ENCODE measurements at regions not wholly inside any gene's neighbourhood (a gene's known extent, or its start where the extent isn't known, plus 50 kb on each side); places are given as distances from the start of the nearest gene placed in this dataset.
"Not testable (repeated sequence)": the region's sequence is repeated elsewhere in the genome, so short reads cannot be mapped to it uniquely, and the experiment has no call there.

DNA sequence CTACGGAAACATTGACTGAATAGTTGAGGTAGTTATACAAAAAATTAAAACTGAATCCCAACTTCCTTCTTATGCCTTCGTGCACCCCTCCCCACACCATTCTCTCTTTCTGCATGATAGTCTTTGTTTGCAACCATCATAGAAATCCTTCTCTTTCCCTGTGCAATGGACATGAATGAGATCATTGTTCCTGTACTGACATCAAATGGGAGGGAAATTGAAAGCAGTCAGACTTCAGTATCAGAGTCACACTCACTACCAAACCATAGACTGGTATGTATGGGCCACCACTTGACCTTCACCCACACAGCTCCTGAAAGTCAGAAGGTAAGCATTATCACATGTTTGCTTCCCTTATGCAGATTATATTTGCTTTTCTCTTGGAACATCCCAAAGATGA, 782.8 kb downstream of the BCL11A start:
- FAIRE-seq, result no peak

GRCh38 chr2:59761966-59762365, 791.5 kb downstream of the BCL11A start:
- no peak for FAIRE-seq

DNA sequence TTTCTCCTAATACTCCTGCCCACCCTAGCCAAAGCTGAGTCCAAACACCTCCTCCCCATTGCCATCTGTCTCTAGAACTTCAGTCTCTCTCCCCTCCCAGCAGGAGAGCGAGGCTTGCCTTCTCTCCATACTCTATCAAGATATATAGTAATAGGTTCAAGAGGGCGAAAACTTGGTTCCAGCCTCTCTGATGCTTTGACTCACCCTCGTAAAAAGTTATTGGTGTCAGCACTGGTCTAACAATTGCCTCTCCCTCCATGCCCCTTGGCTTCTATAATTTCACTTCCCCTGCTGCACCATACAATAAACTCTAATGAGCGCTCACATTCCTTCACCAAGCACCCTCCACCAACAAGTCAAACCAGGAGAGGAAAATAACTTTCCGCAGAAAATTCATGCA, 797.3 kb downstream of the BCL11A start:
- no peak for FAIRE-seq

GRCh38 chr2:59754011-59754735, 799.3 kb downstream of the BCL11A start:
- FAIRE-seq, result no peak

DNA sequence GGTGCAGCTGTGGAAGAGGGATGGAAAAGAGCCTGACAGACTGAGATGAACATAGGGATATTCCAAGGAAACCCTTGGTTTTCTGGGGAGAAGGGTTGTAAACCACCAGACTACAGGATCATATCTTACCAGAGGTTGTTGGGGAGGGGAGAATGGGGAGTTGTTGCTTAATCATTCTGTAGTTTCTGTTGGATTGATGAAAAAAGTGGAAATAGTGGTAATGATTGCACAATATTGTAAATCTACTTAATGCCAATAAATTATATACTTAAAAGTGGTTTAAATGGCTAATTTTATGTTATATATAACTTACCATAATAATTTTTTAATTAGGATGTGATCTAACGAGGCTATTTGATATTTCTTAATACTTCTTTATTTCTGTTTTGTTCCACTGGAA, 800.9 kb downstream of the BCL11A start:
- FAIRE-seq, result no peak

GRCh38 chr2:59752071-59752470, 801.4 kb downstream of the BCL11A start:
- no peak for FAIRE-seq

GRCh38 chr2:59751214-59751613, 802.2 kb downstream of the BCL11A start:
- FAIRE-seq, result not testable (repeated sequence)

DNA sequence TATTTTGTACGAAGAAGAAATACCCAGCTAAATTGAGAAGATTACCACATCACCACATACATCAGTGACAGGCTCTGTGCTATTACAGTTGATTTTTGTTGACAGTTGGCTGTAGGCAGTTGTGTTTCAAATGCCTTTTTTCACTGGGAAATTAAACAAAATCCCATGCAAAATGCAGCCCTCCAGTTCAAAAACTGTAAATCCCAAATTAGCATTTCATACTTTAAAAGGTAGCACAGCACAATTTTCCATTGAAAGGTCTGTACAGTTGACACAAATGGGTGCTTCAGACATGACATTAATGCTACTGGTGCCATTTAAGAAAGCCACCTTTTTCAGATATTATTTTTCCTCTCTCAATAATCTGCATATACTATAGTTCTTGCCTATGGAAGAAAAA, 807.2 kb downstream of the BCL11A start:
- no peak for FAIRE-seq

- FAIRE-seq, result no peak
Observed at GRCh38 chr2:59745085-59745484, 808.4 kb downstream of the BCL11A start.

DNA sequence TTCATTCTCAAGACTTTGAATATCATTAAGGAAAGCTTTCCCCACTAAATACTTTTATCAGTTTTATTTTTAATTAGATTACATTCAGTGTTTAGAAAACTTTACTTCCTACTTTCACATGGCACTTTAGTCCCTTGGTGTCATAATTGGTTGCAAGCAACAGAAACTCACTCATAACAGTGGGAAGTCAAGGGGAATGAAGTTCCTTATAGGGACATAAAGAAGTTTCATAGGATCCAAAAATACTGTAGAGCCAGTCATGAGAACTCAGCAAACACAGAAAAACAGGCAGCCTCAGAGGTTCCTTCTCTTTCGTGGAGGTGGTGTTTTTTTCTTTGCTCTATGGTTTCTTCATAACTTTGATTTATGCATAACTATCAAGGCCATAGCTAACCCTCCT, 809.0 kb downstream of the BCL11A start:
- no peak for FAIRE-seq

GRCh38 chr2:59741840-59742239, 811.6 kb downstream of the BCL11A start:
- no peak for FAIRE-seq

GRCh38 chr2:59739166-59739565, 814.3 kb downstream of the BCL11A start:
- FAIRE-seq, result no peak

DNA sequence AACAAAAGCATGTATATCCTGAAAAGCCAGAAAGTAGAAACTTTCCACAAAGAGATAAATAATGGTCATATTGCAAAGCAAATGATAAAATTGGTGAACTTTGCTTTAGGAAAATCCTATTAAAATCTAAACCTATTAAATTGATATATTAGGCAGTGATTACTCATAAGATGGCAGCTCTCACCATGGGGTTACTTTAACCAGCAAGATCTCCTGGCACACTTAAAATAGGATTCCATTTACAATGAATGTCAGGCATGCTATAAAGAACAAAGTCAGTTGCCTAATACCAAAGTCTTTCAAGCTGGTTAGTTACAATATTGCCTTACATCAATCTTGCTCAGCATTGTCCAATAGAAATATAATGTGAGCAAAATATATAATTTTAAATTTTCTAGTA, 816.2 kb downstream of the BCL11A start:
- no peak for FAIRE-seq

GRCh38 chr2:59734743-59735142, 818.7 kb downstream of the BCL11A start:
- FAIRE-seq, result no peak

DNA sequence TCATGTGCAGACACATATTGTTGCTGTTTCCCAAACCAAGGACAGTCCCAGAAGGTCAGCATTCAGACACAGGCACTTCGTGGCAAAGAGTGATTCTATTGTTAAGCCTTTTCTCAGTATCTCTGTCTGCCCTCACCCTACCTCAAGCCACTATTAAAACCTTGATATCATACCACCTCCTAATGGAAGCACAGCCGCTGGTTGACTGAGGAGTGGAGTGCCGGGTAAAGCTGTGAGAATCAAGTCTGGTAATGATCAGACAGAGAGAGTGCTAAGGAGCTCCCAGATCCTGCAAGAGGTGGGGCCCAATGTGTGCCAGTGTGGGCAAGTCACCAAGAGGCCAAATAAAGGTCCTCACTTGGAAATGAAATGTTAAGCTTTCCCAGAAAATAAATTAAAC, 819.5 kb downstream of the BCL11A start:
- FAIRE-seq, result no peak

DNA sequence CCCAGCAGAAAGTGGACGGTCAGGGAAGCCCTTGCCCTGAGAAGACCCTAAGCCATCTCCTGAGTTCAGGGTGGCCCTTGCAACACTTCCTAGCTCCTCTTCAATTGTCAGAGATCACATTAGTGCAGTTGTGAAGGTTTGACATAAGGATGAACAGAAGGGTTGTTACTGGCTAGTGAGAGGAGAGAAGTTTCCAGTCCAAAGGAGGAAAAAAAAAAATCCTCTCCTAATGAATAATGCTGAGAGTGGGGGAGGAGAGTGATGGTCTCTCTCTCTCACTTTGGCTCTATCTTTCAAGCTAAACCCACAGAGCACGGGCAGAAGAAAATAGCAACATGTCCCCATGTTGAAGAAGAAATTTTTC, 819.9 kb downstream of the BCL11A start:
- no peak for FAIRE-seq

DNA sequence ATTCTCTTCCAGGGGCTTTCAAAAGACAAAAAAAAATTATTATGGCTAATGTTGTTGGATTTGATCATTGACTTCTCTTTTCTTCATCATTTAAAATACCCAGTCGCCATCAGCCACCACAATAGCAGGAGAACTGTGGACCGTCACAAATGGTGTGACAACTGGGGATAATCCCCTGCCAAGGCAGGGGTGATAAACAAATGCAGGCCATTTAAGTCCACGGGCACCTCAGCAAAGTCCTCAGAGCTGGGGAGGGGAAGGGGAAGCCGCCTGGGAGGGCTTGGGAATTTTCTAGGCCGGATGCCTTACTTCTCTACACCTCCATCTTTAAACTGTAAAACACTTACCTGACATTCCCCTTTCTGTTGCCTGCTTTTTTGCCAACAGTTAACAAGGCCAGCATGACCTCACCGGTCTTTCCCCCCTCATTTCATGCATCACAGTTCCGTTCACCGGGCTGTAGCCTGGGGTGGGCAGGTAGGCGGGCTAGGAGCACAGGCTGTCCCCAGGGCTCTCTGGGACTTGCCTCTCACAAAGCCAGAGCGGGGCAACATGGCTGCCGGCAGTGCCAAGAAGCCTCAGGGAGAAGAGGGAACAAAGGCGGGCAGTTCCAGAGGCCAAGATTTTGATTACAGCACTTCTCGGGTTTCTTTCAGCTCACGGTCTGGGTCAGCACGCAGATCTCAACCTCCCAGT, 820.4 kb downstream of the BCL11A start:
- FAIRE-seq, result no peak

GRCh38 chr2:59727121-59727590, 826.3 kb downstream of the BCL11A start:
- no peak for FAIRE-seq

GRCh38 chr2:59726228-59727120, 827.0 kb downstream of the BCL11A start:
- FAIRE-seq, result no peak

DNA sequence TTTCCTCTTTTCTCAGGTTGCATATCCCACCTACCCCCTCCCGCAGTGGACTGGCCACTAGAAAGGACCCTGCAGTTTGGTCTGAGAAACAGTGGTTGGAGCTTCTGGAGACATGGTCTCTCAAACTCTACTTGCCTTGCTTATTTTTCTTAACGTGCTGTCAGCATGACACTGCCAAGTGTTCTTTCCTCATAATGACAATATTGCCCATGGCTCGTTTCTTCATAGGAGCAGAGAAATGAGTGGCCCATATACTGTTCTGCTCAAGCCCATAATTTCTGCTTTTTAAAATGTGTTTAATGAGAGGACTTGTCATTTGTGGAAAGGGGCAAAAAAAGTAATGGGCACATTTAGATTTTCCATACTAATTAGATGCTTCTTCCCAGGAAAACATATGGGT, 828.7 kb downstream of the BCL11A start:
- FAIRE-seq, result no peak

DNA sequence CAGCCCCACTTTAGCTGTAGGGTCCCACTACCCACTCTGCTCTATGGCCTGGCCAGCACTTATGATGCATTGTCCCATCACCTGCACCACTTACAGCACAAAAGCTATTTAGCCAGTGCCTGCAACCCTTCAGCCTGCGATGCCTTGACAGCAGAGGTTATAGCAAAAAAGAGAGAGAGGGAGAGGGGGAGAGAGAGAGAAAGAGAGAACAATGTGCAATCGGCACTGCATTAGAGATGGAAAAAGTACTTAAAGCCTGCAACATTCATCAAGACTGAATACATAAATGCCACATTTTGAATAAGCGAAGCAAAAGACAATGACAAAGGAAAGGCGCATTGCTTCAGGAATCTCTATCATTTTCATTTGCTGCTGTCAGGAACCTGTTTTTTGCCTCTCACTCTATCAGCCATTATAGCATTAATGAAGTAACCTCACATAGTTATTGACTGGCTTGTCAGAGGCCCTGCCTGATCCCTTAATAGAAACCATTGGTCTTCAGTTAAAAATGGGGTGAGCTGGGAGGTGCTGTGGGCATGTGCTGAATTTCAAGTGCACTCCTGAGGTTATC, 833.1 kb downstream of the BCL11A start:
- FAIRE-seq, result no peak

GRCh38 chr2:59713577-59713976, 839.9 kb downstream of the BCL11A start:
- FAIRE-seq, result no peak

- FAIRE-seq, result no peak
Observed at GRCh38 chr2:59711121-59711520, 842.3 kb downstream of the BCL11A start.

Measured in islet of Langerhans (tissue), 1 donor.